Trophoblast cell (in vitro differentiated cells and primary cell): ENCODE measurements at regions not wholly inside any gene's neighbourhood (a gene's known extent, or its start where the extent isn't known, plus 50 kb on each side); places are given as distances from the start of the nearest gene placed in this dataset.

ENCODE experiments used
- DNase-seq, 2 donors: peaks; one replicate each; pipeline ENCODE4 v3.0.0-alpha.2; 2016
- H2AFZ ChIP-seq: 2 replicates; pipeline ENCODE4 v1.6.1; 2013; ENCODE audit warnings: low read length, moderate library complexity, mild to moderate bottlenecking; ENCODE audit not compliant: insufficient read depth, poor library complexity
- H2AK5ac ChIP-seq: 2 replicates; pipeline ENCODE4 v1.6.1; 2013; ENCODE audit warnings: mild to moderate bottlenecking, low read length
- H2BK120ac ChIP-seq: 2 replicates; pipeline ENCODE4 v1.6.1; 2013; ENCODE audit warnings: low read length, mild to moderate bottlenecking, moderate library complexity; ENCODE audit not compliant: insufficient read depth, poor library complexity
- H2BK12ac ChIP-seq: 2 replicates; pipeline ENCODE4 v1.6.1; 2013; ENCODE audit warnings: mild to moderate bottlenecking, low read length, moderate library complexity
- H2BK5ac ChIP-seq: 2 replicates; pipeline ENCODE4 v1.6.1; 2013; ENCODE audit warnings: low read length, low read depth, moderate library complexity, mild to moderate bottlenecking; ENCODE audit not compliant: poor library complexity
- H3K14ac ChIP-seq: 2 replicates; pipeline ENCODE4 v1.6.1; 2013; ENCODE audit warnings: mild to moderate bottlenecking, low read length
- H3K18ac ChIP-seq: 2 replicates; pipeline ENCODE4 v1.6.1; 2013; ENCODE audit warnings: mild to moderate bottlenecking, low read length
- H3K23ac ChIP-seq: 2 replicates; pipeline ENCODE4 v1.6.1; 2013; ENCODE audit warnings: low read length
- H3K27ac ChIP-seq: 2 replicates; pipeline ENCODE4 v1.5.1; 2013; ENCODE audit warnings: low read depth, mild to moderate bottlenecking, inconsistent platforms, low read length, moderate library complexity
- H3K27me3 ChIP-seq: 2 replicates; pipeline ENCODE4 v1.6.1; 2013; ENCODE audit warnings: inconsistent platforms, mild to moderate bottlenecking, low read length, moderate library complexity; ENCODE audit not compliant: insufficient read depth
- H3K36me3 ChIP-seq, 2 experiments: 1 replicate in 1 of 2; 2 replicates in 1 of 2; pipeline ENCODE4 v1.6.1; 2013; ENCODE audit warnings: low read length in 2 of 2, mild to moderate bottlenecking in 2 of 2, moderate library complexity in 1 of 2; ENCODE audit not compliant: insufficient read depth in 2 of 2, control insufficient read depth in 1 of 2
- H3K4ac ChIP-seq: 2 replicates; pipeline ENCODE4 v1.6.1; 2013; ENCODE audit warnings: low read depth, mild to moderate bottlenecking, low read length, moderate library complexity
- H3K4me1 ChIP-seq, 2 experiments: 1 replicate in 1 of 2; 2 replicates in 1 of 2; pipeline ENCODE4 v1.6.1; 2013; ENCODE audit warnings: low read length in 2 of 2, mild to moderate bottlenecking in 2 of 2, moderate library complexity in 1 of 2; ENCODE audit not compliant: insufficient read depth in 2 of 2, control insufficient read depth in 1 of 2
- H3K4me2 ChIP-seq: 2 replicates; pipeline ENCODE4 v1.6.1; 2013; ENCODE audit warnings: inconsistent platforms, mild to moderate bottlenecking, low read length, moderate library complexity
- H3K4me3 ChIP-seq: 2 replicates; pipeline ENCODE4 v1.5.1; 2013; ENCODE audit warnings: mild to moderate bottlenecking, low read depth, low read length, inconsistent platforms
- H3K79me1 ChIP-seq: one replicate; pipeline ENCODE4 v1.6.1; 2013; ENCODE audit warnings: low read length
- H3K79me2 ChIP-seq: 2 replicates; pipeline ENCODE4 v1.6.1; 2013; ENCODE audit warnings: low read length, mild to moderate bottlenecking; ENCODE audit not compliant: control insufficient read depth, insufficient read depth, poor library complexity
- H3K9ac ChIP-seq: 2 replicates; pipeline ENCODE4 v1.6.1; 2013; ENCODE audit warnings: mild to moderate bottlenecking, low read length
- H3K9me3 ChIP-seq: 2 replicates; pipeline ENCODE4 v1.6.1; 2013; ENCODE audit warnings: low read depth, mild to moderate bottlenecking, control low read depth, inconsistent platforms, low read length; ENCODE audit not compliant: insufficient read depth
- H4K12ac ChIP-seq: 2 replicates; pipeline ENCODE4 v1.6.1; 2013; ENCODE audit warnings: low read depth, mild to moderate bottlenecking, low read length, moderate library complexity
- H4K8ac ChIP-seq: 2 replicates; pipeline ENCODE4 v1.6.1; 2013; ENCODE audit warnings: low read depth, mild to moderate bottlenecking, low read length, moderate library complexity
- H4K91ac ChIP-seq: one replicate; pipeline ENCODE4 v1.6.1; 2013; ENCODE audit warnings: low read depth, mild to moderate bottlenecking, low read length, moderate library complexity
- whole genome bisulfite sequencing: extraction: QIAGEN DNeasy Blood & Tissue Kit; methylation state at CpG from one replicate; pipeline ENCODE4 v1.1.7; 2013; ENCODE audit warnings: missing lambda C conversion rate; ENCODE audit not compliant: insufficient read length, insufficient coverage; ENCODE audit errors: extremely low coverage; 5-methylcytosine and 5-hydroxymethylcytosine counted together

- no peaks in the 10 kb centered on the region for H3K4me1 ChIP-seq
- H2BK12ac ChIP-seq = no peak overlapping the region
- no peak overlapping the region for H2BK5ac ChIP-seq
- no peak overlapping the region for H3K4me3 ChIP-seq
- H3K14ac ChIP-seq = no peak overlapping the region
- H3K36me3 ChIP-seq = no peaks in the 10 kb centered on the region
- H3K27ac ChIP-seq = no peak overlapping the region
- no peak overlapping the region for H4K12ac ChIP-seq
- H3K23ac ChIP-seq = no peak overlapping the region
- H4K91ac ChIP-seq = no peak overlapping the region
- H3K4ac ChIP-seq = no peak overlapping the region
- no peak overlapping the region for H3K9ac ChIP-seq
- no peak overlapping the region for H3K4me2 ChIP-seq
- H4K8ac ChIP-seq = no peak overlapping the region
- no peak overlapping the region for H2BK120ac ChIP-seq
- H3K9me3 ChIP-seq = no peaks in the 10 kb centered on the region
- H2AK5ac ChIP-seq = no peak overlapping the region
- WGBS = no CpG with 5 or more reads among the region's 1 CpG
- H2AFZ ChIP-seq = no peak overlapping the region
- H3K79me2 ChIP-seq = no peaks in the 10 kb centered on the region
- no peak overlapping the region for H3K18ac ChIP-seq
- H3K27me3 ChIP-seq = no peaks in the 10 kb centered on the region
- no peak for DNase-seq
- H3K79me1 ChIP-seq = no peaks in the 10 kb centered on the region
These were observed 399.5 kb upstream of the ARGLU1 start for GRCh38 chr13:106967391-106967790.

- no peak overlapping the region for H3K9ac ChIP-seq
- H2BK12ac ChIP-seq = no peak overlapping the region
- H3K4me3 ChIP-seq = no peak overlapping the region
- no peak overlapping the region for H4K91ac ChIP-seq
- H3K27me3 ChIP-seq = no peaks in the 10 kb centered on the region
- no peak overlapping the region for H2BK120ac ChIP-seq
- H3K79me1 ChIP-seq = no peaks in the 10 kb centered on the region
- no peak overlapping the region for H2BK5ac ChIP-seq
- H3K4me1 ChIP-seq = no peaks in the 10 kb centered on the region
- no peak overlapping the region for H2AFZ ChIP-seq
- no peak overlapping the region for H2AK5ac ChIP-seq
- no peak overlapping the region for H3K23ac ChIP-seq
- no peak overlapping the region for H4K12ac ChIP-seq
- H3K9me3 ChIP-seq = no peaks in the 10 kb centered on the region
- H3K4ac ChIP-seq = no peak overlapping the region
- no peak overlapping the region for H3K27ac ChIP-seq
- DNase-seq = no peak
- no peak overlapping the region for H3K14ac ChIP-seq
- H3K36me3 ChIP-seq = no peaks in the 10 kb centered on the region
- WGBS = no CpG with 5 or more reads among the region's 2 CpGs
- no peak overlapping the region for H3K18ac ChIP-seq
- H3K4me2 ChIP-seq = no peak overlapping the region
- H4K8ac ChIP-seq = no peak overlapping the region
- H3K79me2 ChIP-seq = no peaks in the 10 kb centered on the region
These were observed 395.2 kb upstream of the ARGLU1 start for GRCh38 chr13:106963151-106963550.

GRCh38 chr13:106961651-106962050 lies 393.7 kb upstream of the ARGLU1 start:
- H3K79me1 ChIP-seq = no peaks in the 10 kb centered on the region
- no peak overlapping the region for H3K9ac ChIP-seq
- H2AFZ ChIP-seq = no peak overlapping the region
- no peak overlapping the region for H3K14ac ChIP-seq
- H4K91ac ChIP-seq = no peak overlapping the region
- no peaks in the 10 kb centered on the region for H3K36me3 ChIP-seq
- no peak overlapping the region for H2BK12ac ChIP-seq
- H2BK120ac ChIP-seq = no peak overlapping the region
- DNase-seq = no peak
- no peak overlapping the region for H3K4me3 ChIP-seq
- no peaks in the 10 kb centered on the region for H3K4me1 ChIP-seq
- no peak overlapping the region for H3K4ac ChIP-seq
- H3K9me3 ChIP-seq = no peaks in the 10 kb centered on the region
- no peak overlapping the region for H2BK5ac ChIP-seq
- no peak overlapping the region for H3K18ac ChIP-seq
- no peak overlapping the region for H4K12ac ChIP-seq
- H4K8ac ChIP-seq = no peak overlapping the region
- no peak overlapping the region for H2AK5ac ChIP-seq
- H3K27ac ChIP-seq = no peak overlapping the region
- H3K4me2 ChIP-seq = no peak overlapping the region
- no peak overlapping the region for H3K23ac ChIP-seq
- no peaks in the 10 kb centered on the region for H3K79me2 ChIP-seq
- WGBS = no CpG with 5 or more reads among the region's 2 CpGs
- no peaks in the 10 kb centered on the region for H3K27me3 ChIP-seq

GRCh38 chr13:106961216-106961615 lies 393.3 kb upstream of the ARGLU1 start:
- Histone ChIP-seq H3K4me2 (no peak overlapping the region), H4K8ac (no peak overlapping the region), H2BK12ac (no peak overlapping the region), H3K36me3 (no peaks in the 10 kb centered on the region), H3K23ac (no peak overlapping the region), H3K4me3 (no peak overlapping the region), H2BK5ac (no peak overlapping the region), H4K12ac (no peak overlapping the region), H2AK5ac (no peak overlapping the region), H3K27me3 (no peaks in the 10 kb centered on the region), H3K4me1 (no peaks in the 10 kb centered on the region), H3K14ac (no peak overlapping the region), H3K4ac (no peak overlapping the region), H3K79me2 (no peaks in the 10 kb centered on the region), H3K9me3 (no peaks in the 10 kb centered on the region), H2BK120ac (no peak overlapping the region), H3K18ac (no peak overlapping the region), H3K79me1 (no peaks in the 10 kb centered on the region), H2AFZ (no peak overlapping the region), H4K91ac (no peak overlapping the region), H3K27ac (no peak overlapping the region), H3K9ac (no peak overlapping the region)
- no CpG with 5 or more reads among the region's 1 CpG for WGBS
- DNase-seq = no peak
